ENCODE measurements at regions not wholly inside any gene's neighbourhood (a gene's known extent, or its start where the extent isn't known, plus 50 kb on each side); places are given as distances from the start of the nearest gene placed in this dataset.
A peak's percentile ranks its signal among the peaks of the same experiment; 100 is the strongest.

GRCh38 chr18:45169610-45170009 is 445.7 kb upstream of the SLC14A2 start:
- peak; percentile 50 for DNase-seq

GRCh38 chr18:45171679-45172191 is 443.5 kb upstream of the SLC14A2 start:
- DNase-seq: no peak

GRCh38 chr18:45173327-45173726 is 441.9 kb upstream of the SLC14A2 start:
- DNase-seq: no peak

- DNase-seq: no peak
Observed at GRCh38 chr18:45173799-45174519, 441.3 kb upstream of the SLC14A2 start.

- peak; percentile 90 for DNase-seq
Observed at GRCh38 chr18:45174629-45175136, 440.6 kb upstream of the SLC14A2 start.

GRCh38 chr18:45175511-45175910 is 439.8 kb upstream of the SLC14A2 start:
- DNase-seq: peak; percentile 70

GRCh38 chr18:45186832-45187231 is 428.4 kb upstream of the SLC14A2 start:
- DNase-seq: no peak

- DNase-seq: no peak
Observed at GRCh38 chr18:45191795-45192194, 423.5 kb upstream of the SLC14A2 start.

GRCh38 chr18:45197526-45197970 is 417.7 kb upstream of the SLC14A2 start:
- DNase-seq: no peak

GRCh38 chr18:45198526-45198925 is 416.8 kb upstream of the SLC14A2 start:
- no peak for DNase-seq

- DNase-seq: no peak
Observed at GRCh38 chr18:45201029-45201428, 414.2 kb upstream of the SLC14A2 start.

GRCh38 chr18:45201489-45201888 is 413.8 kb upstream of the SLC14A2 start:
- no peak for DNase-seq

- DNase-seq: no peak
Observed at GRCh38 chr18:45202061-45202460, 413.2 kb upstream of the SLC14A2 start.

GRCh38 chr18:45203677-45204076 is 411.6 kb upstream of the SLC14A2 start:
- no peak for DNase-seq

- no peak for DNase-seq
Observed at GRCh38 chr18:45207328-45207727, 407.9 kb upstream of the SLC14A2 start.

GRCh38 chr18:45208164-45208563 is 407.1 kb upstream of the SLC14A2 start:
- DNase-seq: no peak

GRCh38 chr18:45212181-45213039 is 402.9 kb upstream of the SLC14A2 start:
- DNase-seq: peak; percentile 95

- DNase-seq: no peak
Observed at GRCh38 chr18:45213040-45213333, 402.3 kb upstream of the SLC14A2 start.

GRCh38 chr18:45218436-45218835 is 396.8 kb upstream of the SLC14A2 start:
- no peak for DNase-seq

GRCh38 chr18:45221363-45221762 is 393.9 kb upstream of the SLC14A2 start:
- DNase-seq: no peak

GRCh38 chr18:45222180-45222579 is 393.1 kb upstream of the SLC14A2 start:
- DNase-seq: no peak

GRCh38 chr18:45227001-45227742 is 388.1 kb upstream of the SLC14A2 start:
- no peak for DNase-seq

GRCh38 chr18:45228796-45229388 is 386.4 kb upstream of the SLC14A2 start:
- peak; percentile 91 for DNase-seq

Data from NCI-H69 (cell line).